RWPE2 (cell line): ENCODE measurements at regions not wholly inside any gene's neighbourhood (a gene's known extent, or its start where the extent isn't known, plus 50 kb on each side); places are given as distances from the start of the nearest gene placed in this dataset.

Experiments
- ATAC-seq: fragments of 200-7000 bp; cut with Tn5 transposase; 3 replicates; pipeline ENCODE4 v1.9.1; 2021; ENCODE audit warnings: low read depth
- DNase-seq: peaks from one replicate; pipeline ENCODE4 v3.0.0-alpha.2; 2020; ENCODE audit warnings: low spot score
- H3K27ac ChIP-seq: fragments of 450-650 bp; 2 replicates; pipeline ENCODE4 v1.5.1; 2017; ENCODE audit warnings: mild to moderate bottlenecking; ENCODE audit not compliant: poor library complexity, severe bottlenecking
- H3K27me3 ChIP-seq: fragments of 250-450 bp; sonication (Bioruptor Pico); 2 replicates; pipeline ENCODE4 v1.5.1; 2021; ENCODE audit warnings: mild to moderate bottlenecking, moderate library complexity; ENCODE audit not compliant: insufficient read depth, poor library complexity, severe bottlenecking
- H3K36me3 ChIP-seq: fragments of 250-450 bp; sonication (Bioruptor Pico); 2 replicates; pipeline ENCODE4 v1.5.1; 2020; ENCODE audit warnings: low read depth, mild to moderate bottlenecking, moderate library complexity
- H3K4me1 ChIP-seq: fragments of 250-450 bp; sonication (Bioruptor Pico); 2 replicates; pipeline ENCODE4 v1.5.1; 2021; ENCODE audit warnings: mild to moderate bottlenecking, moderate library complexity; ENCODE audit not compliant: insufficient read depth, poor library complexity, severe bottlenecking
- H3K4me3 ChIP-seq: fragments of 250-450 bp; sonication (Bioruptor Pico); 2 replicates; pipeline ENCODE4 v1.5.1; 2021; ENCODE audit warnings: mild to moderate bottlenecking, moderate library complexity; ENCODE audit not compliant: severe bottlenecking
- H3K9me3 ChIP-seq: fragments of 250-450 bp; sonication (Bioruptor Pico); 2 replicates; pipeline ENCODE4 v1.5.1; 2021; ENCODE audit warnings: mild to moderate bottlenecking, moderate library complexity; ENCODE audit not compliant: severe bottlenecking
- TF ChIP-seq, protein P1 (sequence below): fragments of 450-650 bp; IDR thresholded peaks from one replicate; pipeline ENCODE4 v1.5.1; 2017; ENCODE audit warnings: mild to moderate bottlenecking, moderate library complexity; ENCODE audit not compliant: poor library complexity, severe bottlenecking

GRCh38 chr3:178482981-178483380 lies 53.3 kb upstream of the KCNMB2 start:
- Histone ChIP-seq H3K4me1 (no peaks in the 10 kb centered on the region), H3K36me3 (no peaks in the 10 kb centered on the region), H3K27ac (no peak overlapping the region), H3K4me3 (no peak overlapping the region), H3K9me3 (no peaks in the 10 kb centered on the region), H3K27me3 (no peaks in the 10 kb centered on the region)
- TF ChIP-seq, protein P1, sequence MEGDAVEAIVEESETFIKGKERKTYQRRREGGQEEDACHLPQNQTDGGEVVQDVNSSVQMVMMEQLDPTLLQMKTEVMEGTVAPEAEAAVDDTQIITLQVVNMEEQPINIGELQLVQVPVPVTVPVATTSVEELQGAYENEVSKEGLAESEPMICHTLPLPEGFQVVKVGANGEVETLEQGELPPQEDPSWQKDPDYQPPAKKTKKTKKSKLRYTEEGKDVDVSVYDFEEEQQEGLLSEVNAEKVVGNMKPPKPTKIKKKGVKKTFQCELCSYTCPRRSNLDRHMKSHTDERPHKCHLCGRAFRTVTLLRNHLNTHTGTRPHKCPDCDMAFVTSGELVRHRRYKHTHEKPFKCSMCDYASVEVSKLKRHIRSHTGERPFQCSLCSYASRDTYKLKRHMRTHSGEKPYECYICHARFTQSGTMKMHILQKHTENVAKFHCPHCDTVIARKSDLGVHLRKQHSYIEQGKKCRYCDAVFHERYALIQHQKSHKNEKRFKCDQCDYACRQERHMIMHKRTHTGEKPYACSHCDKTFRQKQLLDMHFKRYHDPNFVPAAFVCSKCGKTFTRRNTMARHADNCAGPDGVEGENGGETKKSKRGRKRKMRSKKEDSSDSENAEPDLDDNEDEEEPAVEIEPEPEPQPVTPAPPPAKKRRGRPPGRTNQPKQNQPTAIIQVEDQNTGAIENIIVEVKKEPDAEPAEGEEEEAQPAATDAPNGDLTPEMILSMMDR: no peak
- DNase-seq: no peak
- ATAC-seq: no peak

DNA sequence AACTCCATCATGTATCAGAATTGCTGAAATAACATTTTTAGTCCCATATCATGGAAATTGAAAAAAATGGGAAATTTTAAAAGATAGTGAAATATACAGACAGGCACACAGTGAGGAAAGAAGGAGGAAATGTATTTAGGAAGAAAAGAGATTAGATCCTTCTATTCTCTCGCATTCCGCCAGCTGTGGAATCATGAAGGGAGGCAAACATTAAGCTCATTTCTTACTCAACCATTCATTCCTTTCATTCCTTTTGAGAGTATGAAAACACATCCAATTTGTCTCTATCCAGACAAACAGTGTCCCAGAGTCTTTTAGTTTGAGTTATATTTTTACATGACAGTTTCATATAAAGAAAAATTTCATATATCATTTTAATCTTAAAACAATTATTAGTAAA lies 52.5 kb upstream of the KCNMB2 start:
- DNase-seq (no peak), ATAC-seq (no peak)
- Histone ChIP-seq H3K9me3 (no peaks in the 10 kb centered on the region), H3K4me3 (no peak overlapping the region), H3K36me3 (no peaks in the 10 kb centered on the region), H3K27me3 (no peaks in the 10 kb centered on the region), H3K27ac (no peak overlapping the region), H3K4me1 (no peaks in the 10 kb centered on the region)
- TF ChIP-seq, protein P1: no peak

DNA sequence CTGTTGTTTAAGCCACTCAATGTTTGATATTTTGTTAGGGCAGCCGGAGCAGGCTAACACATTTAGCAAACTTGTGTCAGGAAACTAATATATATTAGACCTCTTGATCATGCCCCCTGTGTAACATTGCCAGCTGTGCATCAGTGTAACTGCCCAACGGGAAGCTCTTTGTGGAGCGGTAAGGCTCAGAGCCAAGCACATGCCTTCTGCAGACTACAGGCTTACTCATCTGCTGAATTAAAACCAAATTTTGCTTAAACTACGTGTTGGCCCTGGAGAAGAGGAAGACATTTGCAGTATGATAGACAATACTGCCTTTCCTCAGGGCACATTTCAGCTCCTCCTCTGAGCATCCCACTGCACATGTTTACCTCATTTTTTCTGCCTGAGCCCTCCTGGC lies 50.5 kb upstream of the KCNMB2 start:
- no peak for ATAC-seq
- TF ChIP-seq, protein P1: no peak

More for the DNA sequence above, 50.5 kb upstream of the KCNMB2 start:
- H3K4me1 ChIP-seq: no peaks in the 10 kb centered on the region
- no peaks in the 10 kb centered on the region for H3K36me3 ChIP-seq
- H3K9me3 ChIP-seq: no peaks in the 10 kb centered on the region
- DNase-seq: no peak
- no peak overlapping the region for H3K27ac ChIP-seq
- no peak overlapping the region for H3K4me3 ChIP-seq
- H3K27me3 ChIP-seq: no peaks in the 10 kb centered on the region
